ENCODE measurements at regions not wholly inside any gene's neighbourhood (a gene's known extent, or its start where the extent isn't known, plus 50 kb on each side); places are given as distances from the start of the nearest gene placed in this dataset.

DNA sequence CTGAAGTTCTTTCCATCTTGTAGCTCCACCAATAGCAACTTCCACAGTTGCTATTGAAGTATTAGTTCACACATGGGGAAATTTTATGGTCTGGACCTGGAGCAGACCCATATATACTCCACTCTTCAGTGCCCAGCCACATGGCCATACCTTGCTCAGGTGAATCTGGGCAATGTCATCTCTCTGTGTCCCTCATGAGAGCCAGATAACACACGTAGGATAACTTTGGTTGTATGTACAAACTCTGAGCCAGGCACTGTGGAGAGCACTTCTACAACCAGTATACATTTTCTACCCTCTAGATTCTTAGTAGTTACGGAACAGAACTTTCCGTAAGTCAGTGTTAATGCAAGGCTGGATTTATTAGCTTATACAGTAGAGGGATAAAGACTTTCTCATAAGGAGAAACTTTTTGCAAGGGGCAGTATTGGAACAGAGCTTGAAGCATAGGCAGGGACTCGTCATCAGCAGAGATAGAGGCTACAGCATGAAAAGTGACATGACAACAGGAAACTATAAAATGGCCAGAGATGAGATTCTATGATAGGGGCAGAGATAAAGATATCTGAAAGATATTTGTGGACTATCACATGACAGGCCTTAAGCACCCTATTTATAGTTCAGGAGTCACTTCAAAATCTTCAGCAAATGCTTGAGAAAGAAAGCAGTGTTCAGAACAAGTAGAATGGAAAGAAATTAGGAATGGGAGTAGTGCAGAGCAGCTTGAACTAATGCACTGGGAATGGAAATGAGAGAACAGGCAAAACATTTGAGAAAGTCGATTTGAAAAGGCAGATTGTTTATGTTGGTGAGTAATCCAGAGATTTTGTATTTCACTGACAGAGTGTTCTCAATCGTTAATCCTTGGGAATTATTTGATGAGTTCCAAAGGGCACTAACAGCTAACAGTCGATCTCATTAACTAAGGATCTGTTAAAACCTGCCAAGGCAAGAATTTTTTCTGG lies 481.8 kb downstream of the USP25 start:
- Histone ChIP-seq H3K36me3 (no peaks in the 10 kb centered on the region), H3K27me3 (replicated peaks; ENCODE audit: insufficient read depth) (no peaks in the 10 kb centered on the region), H3K27ac (peak overlapping the region; percentile 15 to 24), H3K4me3 (no peak overlapping the region), H3K4me1 (replicated peaks) (no peaks in the 10 kb centered on the region), H3K9me3 (no peaks in the 10 kb centered on the region)
- WGBS: 30% methylated on average over 7 of the region's 7 CpGs
- intact Hi-C loops (cut with DNase I): no loop called here
- TF ChIP-seq POLR2A (IDR thresholded peaks at IDR 0.05): no peak
- TF ChIP-seq POLR2AphosphoS5 (IDR thresholded peaks at IDR 0.05): no peak
- TF ChIP-seq, protein P1, sequence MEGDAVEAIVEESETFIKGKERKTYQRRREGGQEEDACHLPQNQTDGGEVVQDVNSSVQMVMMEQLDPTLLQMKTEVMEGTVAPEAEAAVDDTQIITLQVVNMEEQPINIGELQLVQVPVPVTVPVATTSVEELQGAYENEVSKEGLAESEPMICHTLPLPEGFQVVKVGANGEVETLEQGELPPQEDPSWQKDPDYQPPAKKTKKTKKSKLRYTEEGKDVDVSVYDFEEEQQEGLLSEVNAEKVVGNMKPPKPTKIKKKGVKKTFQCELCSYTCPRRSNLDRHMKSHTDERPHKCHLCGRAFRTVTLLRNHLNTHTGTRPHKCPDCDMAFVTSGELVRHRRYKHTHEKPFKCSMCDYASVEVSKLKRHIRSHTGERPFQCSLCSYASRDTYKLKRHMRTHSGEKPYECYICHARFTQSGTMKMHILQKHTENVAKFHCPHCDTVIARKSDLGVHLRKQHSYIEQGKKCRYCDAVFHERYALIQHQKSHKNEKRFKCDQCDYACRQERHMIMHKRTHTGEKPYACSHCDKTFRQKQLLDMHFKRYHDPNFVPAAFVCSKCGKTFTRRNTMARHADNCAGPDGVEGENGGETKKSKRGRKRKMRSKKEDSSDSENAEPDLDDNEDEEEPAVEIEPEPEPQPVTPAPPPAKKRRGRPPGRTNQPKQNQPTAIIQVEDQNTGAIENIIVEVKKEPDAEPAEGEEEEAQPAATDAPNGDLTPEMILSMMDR (IDR thresholded peaks at IDR 0.05): no peak
- no peak for DNase-seq (ENCODE audit: low spot score)

- 93% methylated on average over 3 of the region's 3 CpGs for WGBS
- no peaks in the 10 kb centered on the region for H3K27me3 ChIP-seq (replicated peaks; ENCODE audit: insufficient read depth)
- no peak for TF ChIP-seq POLR2A (IDR thresholded peaks at IDR 0.05)
- no peaks in the 10 kb centered on the region for H3K4me1 ChIP-seq (replicated peaks)
- H3K27ac ChIP-seq: no peak overlapping the region
- intact Hi-C loops (cut with DNase I): no loop called here
- no peaks in the 10 kb centered on the region for H3K36me3 ChIP-seq
- H3K4me3 ChIP-seq: no peak overlapping the region
- no peaks in the 10 kb centered on the region for H3K9me3 ChIP-seq
- no peak for DNase-seq (ENCODE audit: low spot score)
Observed at GRCh38 chr21:16213518-16213917, 483.7 kb downstream of the USP25 start.

DNA sequence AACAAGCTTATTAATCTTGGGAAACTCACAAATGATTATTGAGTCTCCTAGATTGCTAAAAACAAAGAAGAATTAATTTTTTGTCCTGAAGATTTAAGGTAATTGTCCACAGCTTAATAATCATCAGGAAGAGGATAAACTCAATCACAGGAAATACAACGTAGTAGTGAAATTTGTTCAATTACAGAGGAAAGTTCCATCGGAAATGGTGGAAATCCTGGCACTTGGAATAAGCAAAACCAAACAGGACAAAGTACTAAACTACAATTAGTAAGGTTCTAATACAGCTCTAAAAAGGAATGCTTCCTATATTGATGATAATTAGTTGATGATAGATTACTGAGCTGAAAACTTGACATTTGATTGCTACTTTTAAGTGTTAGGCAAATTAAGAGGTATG lies 485.4 kb downstream of the USP25 start:
- H3K36me3 ChIP-seq: no peaks in the 10 kb centered on the region
- H3K4me3 ChIP-seq: no peak overlapping the region
- TF ChIP-seq, protein P1 (IDR thresholded peaks at IDR 0.05): no peak
- TF ChIP-seq POLR2A (IDR thresholded peaks at IDR 0.05) (no peak), POLR2AphosphoS5 (IDR thresholded peaks at IDR 0.05) (no peak)
- H3K27ac ChIP-seq: no peak overlapping the region
- no peaks in the 10 kb centered on the region for H3K27me3 ChIP-seq (replicated peaks; ENCODE audit: insufficient read depth)
- H3K4me1 ChIP-seq (replicated peaks): no peaks in the 10 kb centered on the region
- WGBS: 84% methylated on average over 2 of the region's 2 CpGs
- intact Hi-C loops (cut with DNase I): no loop called here
- DNase-seq (ENCODE audit: low spot score): no peak
- H3K9me3 ChIP-seq: no peaks in the 10 kb centered on the region

- H3K9me3 ChIP-seq: no peaks in the 10 kb centered on the region
- TF ChIP-seq POLR2A (IDR thresholded peaks at IDR 0.05): no peak
- no peaks in the 10 kb centered on the region for H3K36me3 ChIP-seq
- 33% methylated on average over 2 of the region's 2 CpGs for WGBS
- no peak overlapping the region for H3K4me3 ChIP-seq
- no peak for DNase-seq (ENCODE audit: low spot score)
- H3K27ac ChIP-seq: no peak overlapping the region
- no peaks in the 10 kb centered on the region for H3K4me1 ChIP-seq (replicated peaks)
- intact Hi-C loops (cut with DNase I): no loop called here
- no peaks in the 10 kb centered on the region for H3K27me3 ChIP-seq (replicated peaks; ENCODE audit: insufficient read depth)
Observed at GRCh38 chr21:16215663-16216183, 485.9 kb downstream of the USP25 start.

DNA sequence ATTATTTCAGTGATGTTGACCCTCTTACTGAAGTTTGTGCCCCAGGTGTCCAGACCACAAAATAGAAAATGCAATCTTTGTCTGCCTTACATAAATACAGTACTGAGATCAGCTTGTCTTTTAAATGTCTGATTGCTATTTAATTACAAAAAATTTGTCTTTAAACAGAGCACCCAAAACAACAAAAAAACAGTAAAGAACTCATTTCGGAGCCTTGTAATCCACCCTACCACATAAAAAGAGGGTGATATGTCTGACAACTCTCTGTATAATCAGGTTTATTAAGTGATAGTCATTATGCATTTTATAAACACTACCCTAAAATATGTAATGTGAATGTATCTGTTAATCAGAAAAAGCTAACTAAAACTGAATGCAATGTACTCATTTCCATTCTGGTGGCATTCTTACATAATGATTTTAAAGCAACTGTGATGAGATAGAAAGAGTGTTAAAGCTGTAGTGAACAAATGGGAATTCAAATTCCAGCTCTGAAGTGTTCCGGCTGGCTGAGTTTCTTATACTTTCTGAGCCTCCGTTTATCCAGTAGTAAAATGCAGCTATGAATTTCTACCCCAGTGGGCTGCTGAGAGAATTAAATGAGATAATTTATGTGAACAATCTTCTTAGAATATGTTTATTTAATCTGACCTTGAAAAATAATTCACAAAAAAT lies 486.6 kb downstream of the USP25 start:
- 45% methylated on average over 3 of the region's 3 CpGs for WGBS
- H3K4me1 ChIP-seq (replicated peaks): no peaks in the 10 kb centered on the region
- no peak for TF ChIP-seq POLR2AphosphoS5 (IDR thresholded peaks at IDR 0.05)
- TF ChIP-seq, protein P1 (IDR thresholded peaks at IDR 0.05): no peak
- H3K4me3 ChIP-seq: no peak overlapping the region
- no peaks in the 10 kb centered on the region for H3K36me3 ChIP-seq
- no peaks in the 10 kb centered on the region for H3K27me3 ChIP-seq (replicated peaks; ENCODE audit: insufficient read depth)
- H3K9me3 ChIP-seq: no peaks in the 10 kb centered on the region
- intact Hi-C loops (cut with DNase I): no loop called here
- H3K27ac ChIP-seq: no peak overlapping the region
- no peak for DNase-seq (ENCODE audit: low spot score)

Measured in prostate gland (tissue), 2 donors.